HL-60 (cell line): ENCODE measurements at regions not wholly inside any gene's neighbourhood (a gene's known extent, or its start where the extent isn't known, plus 50 kb on each side); places are given as distances from the start of the nearest gene placed in this dataset.

Source experiments
- DNase-seq, 2 experiments: peaks; one replicate each; pipeline ENCODE4 v3.0.0-alpha.2; 2010 to 2020; ENCODE audit warnings: low read depth in 1 of 2, low spot score in 1 of 2
- H3K27ac ChIP-seq: fragments of 250-450 bp; sonication (Bioruptor Pico); replicated peaks from 2 replicates; pipeline ENCODE4 v1.5.1; 2020; ENCODE audit warnings: mild to moderate bottlenecking, moderate library complexity
- H3K27me3 ChIP-seq: fragments of 250-450 bp; sonication (Bioruptor Pico); 2 replicates; pipeline ENCODE4 v1.5.1; 2021; ENCODE audit warnings: mild to moderate bottlenecking, moderate library complexity; ENCODE audit not compliant: insufficient read depth, poor library complexity, severe bottlenecking
- H3K4me3 ChIP-seq: replicated peaks from 2 replicates; pipeline ENCODE4 v1.5.1; 2011; ENCODE audit warnings: mild to moderate bottlenecking, control low read depth, low read length; ENCODE audit not compliant: insufficient read depth
- GABPA ChIP-seq: IDR thresholded peaks from 2 replicates; pipeline ENCODE4 v1.6.1; 2012; ENCODE audit warnings: low read depth
- POLR2AphosphoS5 ChIP-seq: IDR thresholded peaks from 2 replicates; pipeline ENCODE4 v1.6.1; 2012; ENCODE audit warnings: low read depth
- REST ChIP-seq: IDR thresholded peaks from 2 replicates; pipeline ENCODE4 v1.6.1; 2012; ENCODE audit warnings: low read depth; ENCODE audit not compliant: insufficient replicate concordance
- SPI1 ChIP-seq: IDR thresholded peaks from 2 replicates; pipeline ENCODE4 v1.6.1; 2012; ENCODE audit warnings: low read depth, mild to moderate bottlenecking, borderline replicate concordance
- TF ChIP-seq, protein P1 (sequence below): IDR thresholded peaks from one replicate; pipeline ENCODE4 v1.5.1; 2011; ENCODE audit warnings: low read length, control low read depth, inconsistent platforms; ENCODE audit not compliant: insufficient read depth

GRCh38 chr3:166123576-166123975 is 286.4 kb upstream of the BCHE start:
- TF ChIP-seq GABPA (no peak), SPI1 (no peak), POLR2AphosphoS5 (no peak), REST (no peak)
- TF ChIP-seq, protein P1, sequence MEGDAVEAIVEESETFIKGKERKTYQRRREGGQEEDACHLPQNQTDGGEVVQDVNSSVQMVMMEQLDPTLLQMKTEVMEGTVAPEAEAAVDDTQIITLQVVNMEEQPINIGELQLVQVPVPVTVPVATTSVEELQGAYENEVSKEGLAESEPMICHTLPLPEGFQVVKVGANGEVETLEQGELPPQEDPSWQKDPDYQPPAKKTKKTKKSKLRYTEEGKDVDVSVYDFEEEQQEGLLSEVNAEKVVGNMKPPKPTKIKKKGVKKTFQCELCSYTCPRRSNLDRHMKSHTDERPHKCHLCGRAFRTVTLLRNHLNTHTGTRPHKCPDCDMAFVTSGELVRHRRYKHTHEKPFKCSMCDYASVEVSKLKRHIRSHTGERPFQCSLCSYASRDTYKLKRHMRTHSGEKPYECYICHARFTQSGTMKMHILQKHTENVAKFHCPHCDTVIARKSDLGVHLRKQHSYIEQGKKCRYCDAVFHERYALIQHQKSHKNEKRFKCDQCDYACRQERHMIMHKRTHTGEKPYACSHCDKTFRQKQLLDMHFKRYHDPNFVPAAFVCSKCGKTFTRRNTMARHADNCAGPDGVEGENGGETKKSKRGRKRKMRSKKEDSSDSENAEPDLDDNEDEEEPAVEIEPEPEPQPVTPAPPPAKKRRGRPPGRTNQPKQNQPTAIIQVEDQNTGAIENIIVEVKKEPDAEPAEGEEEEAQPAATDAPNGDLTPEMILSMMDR = no peak
- Histone ChIP-seq H3K4me3 (no peak overlapping the region), H3K27me3 (no peaks in the 10 kb centered on the region), H3K27ac (no peak overlapping the region)
- no peak for DNase-seq

GRCh38 chr3:166123088-166123487 is 285.9 kb upstream of the BCHE start:
- no peak for DNase-seq
- H3K4me3 ChIP-seq = no peak overlapping the region
- H3K27me3 ChIP-seq = no peaks in the 10 kb centered on the region
- TF ChIP-seq, protein P1 = no peak
- TF ChIP-seq POLR2AphosphoS5 (no peak), REST (no peak)
- H3K27ac ChIP-seq = no peak overlapping the region

GRCh38 chr3:166118049-166118448 is 280.8 kb upstream of the BCHE start:
- Histone ChIP-seq H3K27ac (no peak overlapping the region), H3K27me3 (no peaks in the 10 kb centered on the region), H3K4me3 (no peak overlapping the region)
- TF ChIP-seq POLR2AphosphoS5 (no peak), GABPA (no peak), SPI1 (no peak), REST (no peak)
- TF ChIP-seq, protein P1 = no peak
- no peak for DNase-seq
